ENCODE measurements at regions not wholly inside any gene's neighbourhood (a gene's known extent, or its start where the extent isn't known, plus 50 kb on each side); places are given as distances from the start of the nearest gene placed in this dataset.

GRCh38 chr2:48043131-48043700 lies 136.9 kb upstream of the FBXO11 start:
- ChIA-PET POLR2A (no interaction called here), CTCF (no interaction called here)
- WGBS (ENCODE audit: insufficient coverage), result 93% methylated on average over 3 of the region's 4 CpGs
- DNase-seq, result no peak
- Histone ChIP-seq H3K4me1 (ENCODE audit: control extremely low read depth in 1 of 4, control insufficient read depth in 4 of 4, insufficient read depth in 4 of 4, low read length in 3 of 4) (no peaks in the 10 kb centered on the region), H3K9me3 (ENCODE audit: control extremely low read depth in 1 of 5, control insufficient read depth in 4 of 5, insufficient read depth in 2 of 5, low read depth in 1 of 5, low read length in 4 of 5) (peaks cover 0 to 1% (median 0%) of the 10 kb centered on the region in 5 experiments), H3K36me3 (ENCODE audit: control insufficient read depth in 4 of 4, insufficient read depth in 4 of 4, low read length in 3 of 4) (no peaks in the 10 kb centered on the region), H3K27me3 (replicated peaks in 2 of 5; ENCODE audit: control insufficient read depth in 4 of 5, insufficient read depth in 5 of 5, low read length in 4 of 5) (no peaks in the 10 kb centered on the region), H3K27ac (ENCODE audit: insufficient read depth in 1 of 2, low read depth in 1 of 2, low read length in 2 of 2, poor library complexity in 1 of 2, severe bottlenecking in 2 of 2) (no peak overlapping the region), H3K4me3 (ENCODE audit: control insufficient read depth in 1 of 7, extremely low read depth in 1 of 7, insufficient read depth in 4 of 7, low read depth in 2 of 7, low read length in 6 of 7) (no peak overlapping the region)

DNA sequence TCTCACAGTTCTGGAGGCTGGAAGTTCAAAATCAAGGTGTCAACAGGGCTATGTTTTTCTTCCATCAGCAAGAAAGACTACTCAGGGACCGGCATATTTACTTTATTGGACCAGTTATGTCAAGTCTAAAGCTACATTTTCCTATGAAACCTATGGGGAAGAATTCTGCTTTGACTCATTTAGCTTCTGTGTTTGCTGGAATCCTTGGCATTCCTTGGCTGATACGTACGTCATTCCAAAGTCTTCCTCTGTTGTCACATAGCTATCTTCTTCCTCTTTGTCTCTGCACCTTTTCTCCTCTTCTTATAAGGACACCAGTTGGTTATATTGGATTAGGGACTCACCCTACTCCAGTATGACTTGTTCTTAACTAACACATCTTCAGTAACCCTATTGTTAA lies 137.4 kb upstream of the FBXO11 start:
- peaks cover 0 to 1% (median 0%) of the 10 kb centered on the region in 5 experiments for H3K9me3 ChIP-seq (ENCODE audit: control extremely low read depth in 1 of 5, control insufficient read depth in 4 of 5, insufficient read depth in 2 of 5, low read depth in 1 of 5, low read length in 4 of 5)
- H3K36me3 ChIP-seq (ENCODE audit: control insufficient read depth in 4 of 4, insufficient read depth in 4 of 4, low read length in 3 of 4), result no peaks in the 10 kb centered on the region
- POLR2A ChIA-PET, result no interaction called here
- CTCF ChIA-PET, result no interaction called here
- WGBS (ENCODE audit: insufficient coverage), result 97% methylated on average over 3 of the region's 3 CpGs
- no peak overlapping the region for H3K4me3 ChIP-seq (ENCODE audit: control insufficient read depth in 1 of 7, extremely low read depth in 1 of 7, insufficient read depth in 4 of 7, low read depth in 2 of 7, low read length in 6 of 7)
- no peak overlapping the region for H3K27ac ChIP-seq (ENCODE audit: insufficient read depth in 1 of 2, low read depth in 1 of 2, low read length in 2 of 2, poor library complexity in 1 of 2, severe bottlenecking in 2 of 2)
- DNase-seq, result no peak
- H3K4me1 ChIP-seq (ENCODE audit: control extremely low read depth in 1 of 4, control insufficient read depth in 4 of 4, insufficient read depth in 4 of 4, low read length in 3 of 4), result no peaks in the 10 kb centered on the region
- H3K27me3 ChIP-seq (replicated peaks in 2 of 5; ENCODE audit: control insufficient read depth in 4 of 5, insufficient read depth in 5 of 5, low read length in 4 of 5), result no peaks in the 10 kb centered on the region

DNA sequence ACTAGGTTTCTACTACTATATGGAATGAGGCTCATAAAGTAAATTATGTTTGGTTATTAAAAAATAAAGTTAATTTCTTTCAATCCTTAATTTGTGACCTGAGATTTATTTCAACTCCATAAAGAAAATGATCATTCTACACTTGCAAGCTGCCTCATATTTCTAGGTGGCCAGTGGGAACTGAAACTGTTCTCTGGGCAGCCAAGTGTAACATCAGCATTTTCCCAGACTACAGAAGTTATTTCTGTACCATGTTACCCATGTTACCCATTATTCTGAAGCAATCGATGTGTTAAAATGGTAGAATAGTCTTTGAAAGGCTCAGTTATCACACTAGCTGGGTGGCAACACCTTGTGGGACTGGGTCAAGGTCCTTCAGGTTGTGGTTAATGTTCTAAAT lies 139.3 kb upstream of the FBXO11 start:
- CTCF ChIA-PET, result no interaction called here
- Histone ChIP-seq H3K4me1 (ENCODE audit: control extremely low read depth in 1 of 4, control insufficient read depth in 4 of 4, insufficient read depth in 4 of 4, low read length in 3 of 4) (no peaks in the 10 kb centered on the region), H3K4me3 (ENCODE audit: control insufficient read depth in 1 of 7, extremely low read depth in 1 of 7, insufficient read depth in 4 of 7, low read depth in 2 of 7, low read length in 6 of 7) (no peak overlapping the region), H3K27me3 (replicated peaks in 2 of 5; ENCODE audit: control insufficient read depth in 4 of 5, insufficient read depth in 5 of 5, low read length in 4 of 5) (no peaks in the 10 kb centered on the region), H3K9me3 (ENCODE audit: control extremely low read depth in 1 of 5, control insufficient read depth in 4 of 5, insufficient read depth in 2 of 5, low read depth in 1 of 5, low read length in 4 of 5) (no peaks in the 10 kb centered on the region), H3K27ac (ENCODE audit: insufficient read depth in 1 of 2, low read depth in 1 of 2, low read length in 2 of 2, poor library complexity in 1 of 2, severe bottlenecking in 2 of 2) (no peak overlapping the region), H3K36me3 (ENCODE audit: control insufficient read depth in 4 of 4, insufficient read depth in 4 of 4, low read length in 3 of 4) (no peaks in the 10 kb centered on the region)
- POLR2A ChIA-PET, result no interaction called here
- WGBS (ENCODE audit: insufficient coverage), result no CpG with 5 or more reads among the region's 1 CpG
- DNase-seq, result no peak

DNA sequence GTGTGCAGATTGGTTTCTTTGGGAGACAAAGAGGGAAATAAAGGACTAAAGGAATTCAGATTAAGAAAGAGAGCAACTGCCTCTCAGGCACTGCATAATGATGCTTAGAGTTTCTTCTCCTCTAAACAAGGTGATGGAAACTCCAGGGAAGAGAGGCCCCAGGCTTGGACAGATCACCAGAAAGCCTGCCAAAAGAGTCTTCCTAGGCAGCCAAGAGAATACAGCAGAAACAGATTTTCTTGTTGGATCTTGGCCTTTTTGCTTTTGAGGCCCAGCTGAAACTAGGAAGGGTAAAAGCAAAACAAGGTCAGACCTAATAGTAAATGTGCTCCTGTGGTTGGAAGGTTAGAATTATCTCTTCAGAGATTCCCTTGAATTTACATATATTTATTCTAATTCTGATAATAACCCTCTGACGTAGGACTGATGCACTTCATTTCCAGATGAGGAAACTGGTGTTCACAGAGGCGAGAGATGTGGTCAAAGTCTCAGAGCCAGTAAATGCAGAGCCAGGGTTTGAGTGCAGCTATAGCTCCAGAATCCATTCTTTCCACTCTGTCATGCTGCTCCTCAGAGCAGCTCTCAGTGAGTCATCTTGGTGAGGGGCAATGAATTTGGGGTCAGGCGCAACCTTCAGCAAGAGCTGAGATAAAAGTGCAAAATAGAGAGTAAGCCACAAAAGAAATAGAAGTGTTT lies 142.3 kb upstream of the FBXO11 start:
- Histone ChIP-seq H3K36me3 (ENCODE audit: control insufficient read depth in 4 of 4, insufficient read depth in 4 of 4, low read length in 3 of 4) (no peaks in the 10 kb centered on the region), H3K4me3 (ENCODE audit: control insufficient read depth in 1 of 7, extremely low read depth in 1 of 7, insufficient read depth in 4 of 7, low read depth in 2 of 7, low read length in 6 of 7) (no peak overlapping the region), H3K4me1 (ENCODE audit: control extremely low read depth in 1 of 4, control insufficient read depth in 4 of 4, insufficient read depth in 4 of 4, low read length in 3 of 4) (no peaks in the 10 kb centered on the region), H3K27ac (ENCODE audit: insufficient read depth in 1 of 2, low read depth in 1 of 2, low read length in 2 of 2, poor library complexity in 1 of 2, severe bottlenecking in 2 of 2) (no peak overlapping the region), H3K27me3 (replicated peaks in 2 of 5; ENCODE audit: control insufficient read depth in 4 of 5, insufficient read depth in 5 of 5, low read length in 4 of 5) (no peaks in the 10 kb centered on the region), H3K9me3 (ENCODE audit: control extremely low read depth in 1 of 5, control insufficient read depth in 4 of 5, insufficient read depth in 2 of 5, low read depth in 1 of 5, low read length in 4 of 5) (no peaks in the 10 kb centered on the region)
- ChIA-PET POLR2A (no interaction called here), CTCF (no interaction called here)
- WGBS (ENCODE audit: insufficient coverage), result 100% methylated on average over 3 of the region's 3 CpGs
- DNase-seq, result no peak

DNA sequence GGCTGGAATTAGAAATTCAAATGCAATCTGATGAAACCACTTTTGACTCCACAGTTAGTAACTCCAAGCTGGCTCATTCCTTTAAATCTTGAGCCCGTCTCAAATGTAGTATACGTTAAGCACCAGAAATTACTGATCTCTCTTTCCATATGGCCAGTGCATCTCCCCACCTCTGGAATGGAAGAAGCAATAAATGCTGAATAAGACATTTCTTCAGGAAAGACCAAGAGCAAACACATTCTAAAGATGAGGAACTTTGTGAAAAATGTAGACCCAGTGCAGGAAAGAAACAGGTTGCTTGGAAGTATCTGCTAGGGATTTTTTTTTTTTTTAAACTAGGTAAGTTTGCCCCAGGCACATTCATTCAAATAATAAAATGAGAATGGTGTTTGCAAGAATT lies 143.1 kb upstream of the FBXO11 start:
- Histone ChIP-seq H3K36me3 (ENCODE audit: control insufficient read depth in 4 of 4, insufficient read depth in 4 of 4, low read length in 3 of 4) (no peaks in the 10 kb centered on the region), H3K27me3 (replicated peaks in 2 of 5; ENCODE audit: control insufficient read depth in 4 of 5, insufficient read depth in 5 of 5, low read length in 4 of 5) (no peaks in the 10 kb centered on the region), H3K4me3 (ENCODE audit: control insufficient read depth in 1 of 7, extremely low read depth in 1 of 7, insufficient read depth in 4 of 7, low read depth in 2 of 7, low read length in 6 of 7) (no peak overlapping the region), H3K9me3 (ENCODE audit: control extremely low read depth in 1 of 5, control insufficient read depth in 4 of 5, insufficient read depth in 2 of 5, low read depth in 1 of 5, low read length in 4 of 5) (no peaks in the 10 kb centered on the region), H3K4me1 (ENCODE audit: control extremely low read depth in 1 of 4, control insufficient read depth in 4 of 4, insufficient read depth in 4 of 4, low read length in 3 of 4) (no peaks in the 10 kb centered on the region), H3K27ac (ENCODE audit: insufficient read depth in 1 of 2, low read depth in 1 of 2, low read length in 2 of 2, poor library complexity in 1 of 2, severe bottlenecking in 2 of 2) (no peak overlapping the region)
- ChIA-PET POLR2A (no interaction called here), CTCF (no interaction called here)
- DNase-seq, result no peak
- WGBS (ENCODE audit: insufficient coverage), result no CpG with 5 or more reads among the region's 2 CpGs

DNA sequence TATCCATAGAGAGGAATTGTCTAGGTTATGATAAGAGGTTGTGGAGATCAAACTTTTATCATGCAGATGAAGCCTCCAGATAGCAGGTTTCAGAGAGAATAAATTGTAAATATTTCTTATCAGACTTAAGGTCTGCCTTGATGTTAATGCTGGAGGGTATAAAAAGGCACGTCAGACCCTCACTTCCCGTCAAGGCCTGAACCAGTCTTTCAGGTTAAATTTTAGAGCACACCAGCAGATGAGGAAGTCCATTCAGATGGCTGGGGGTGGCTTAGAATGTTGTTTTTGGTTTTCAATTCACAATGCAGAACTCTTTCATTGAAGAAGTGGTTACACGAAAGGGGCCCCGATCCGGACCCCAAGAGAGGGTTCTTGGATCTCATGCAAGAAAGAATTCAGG lies 144.4 kb upstream of the FBXO11 start:
- ChIA-PET POLR2A (no interaction called here), CTCF (no interaction called here)
- H3K27ac ChIP-seq (ENCODE audit: insufficient read depth in 1 of 2, low read depth in 1 of 2, low read length in 2 of 2, poor library complexity in 1 of 2, severe bottlenecking in 2 of 2), result no peak overlapping the region
- 51% methylated on average over 5 of the region's 5 CpGs for WGBS (ENCODE audit: insufficient coverage)
- H3K9me3 ChIP-seq (ENCODE audit: control extremely low read depth in 1 of 5, control insufficient read depth in 4 of 5, insufficient read depth in 2 of 5, low read depth in 1 of 5, low read length in 4 of 5), result no peaks in the 10 kb centered on the region
- no peak for DNase-seq
- H3K36me3 ChIP-seq (ENCODE audit: control insufficient read depth in 4 of 4, insufficient read depth in 4 of 4, low read length in 3 of 4), result no peaks in the 10 kb centered on the region
- H3K4me3 ChIP-seq (ENCODE audit: control insufficient read depth in 1 of 7, extremely low read depth in 1 of 7, insufficient read depth in 4 of 7, low read depth in 2 of 7, low read length in 6 of 7), result no peak overlapping the region
- H3K4me1 ChIP-seq (ENCODE audit: control extremely low read depth in 1 of 4, control insufficient read depth in 4 of 4, insufficient read depth in 4 of 4, low read length in 3 of 4), result no peaks in the 10 kb centered on the region
- H3K27me3 ChIP-seq (replicated peaks in 2 of 5; ENCODE audit: control insufficient read depth in 4 of 5, insufficient read depth in 5 of 5, low read length in 4 of 5), result no peaks in the 10 kb centered on the region

- DNase-seq, result peak in 2 of 3 donors; percentile 1 to 20
- ChIA-PET POLR2A (no interaction called here), CTCF (no interaction called here)
- Histone ChIP-seq H3K36me3 (ENCODE audit: control insufficient read depth in 4 of 4, insufficient read depth in 4 of 4, low read length in 3 of 4) (no peaks in the 10 kb centered on the region), H3K9me3 (ENCODE audit: control extremely low read depth in 1 of 5, control insufficient read depth in 4 of 5, insufficient read depth in 2 of 5, low read depth in 1 of 5, low read length in 4 of 5) (no peaks in the 10 kb centered on the region), H3K4me3 (ENCODE audit: control insufficient read depth in 1 of 7, extremely low read depth in 1 of 7, insufficient read depth in 4 of 7, low read depth in 2 of 7, low read length in 6 of 7) (no peak overlapping the region), H3K27me3 (replicated peaks in 2 of 5; ENCODE audit: control insufficient read depth in 4 of 5, insufficient read depth in 5 of 5, low read length in 4 of 5) (peaks cover 0 to 2% (median 0%) of the 10 kb centered on the region in 5 experiments), H3K4me1 (ENCODE audit: control extremely low read depth in 1 of 4, control insufficient read depth in 4 of 4, insufficient read depth in 4 of 4, low read length in 3 of 4) (no peaks in the 10 kb centered on the region), H3K27ac (ENCODE audit: insufficient read depth in 1 of 2, low read depth in 1 of 2, low read length in 2 of 2, poor library complexity in 1 of 2, severe bottlenecking in 2 of 2) (no peak overlapping the region)
- whole genome bisulfite sequencing (ENCODE audit: insufficient coverage), result no CpG with 5 or more reads among the region's 1 CpG
Measured at GRCh38 chr2:48059975-48060374, 153.7 kb upstream of the FBXO11 start.

All from common myeloid progenitor, CD34-positive (primary cell).